ENCODE measurements at regions not wholly inside any gene's neighbourhood (a gene's known extent, or its start where the extent isn't known, plus 50 kb on each side); places are given as distances from the start of the nearest gene placed in this dataset.

DNA sequence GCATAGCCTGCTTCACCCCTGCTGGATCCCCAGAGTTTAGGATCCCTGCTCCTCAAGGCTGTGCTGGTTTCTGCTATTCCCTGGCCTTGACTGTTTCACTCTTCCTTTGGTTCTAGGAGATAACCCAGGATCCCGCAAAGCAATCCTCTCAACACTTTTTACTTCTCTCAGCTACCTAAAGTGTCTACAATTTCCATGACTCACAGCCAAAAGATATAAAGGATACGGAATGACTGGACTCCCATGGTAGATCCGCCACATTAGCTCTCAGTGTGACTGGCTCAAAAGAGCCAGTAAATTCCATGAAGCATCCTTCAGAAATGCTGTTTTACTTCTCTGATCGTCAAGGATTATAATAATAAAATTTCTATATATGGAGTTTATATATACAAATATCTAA, 66.3 kb upstream of the TMEM164 start:
- no peaks in the 10 kb centered on the region for H3K36me3 ChIP-seq
- ATAC-seq = no peak
- H3K27ac ChIP-seq = no peak overlapping the region
- DNase-seq = no peak
- TF ChIP-seq, protein P1, sequence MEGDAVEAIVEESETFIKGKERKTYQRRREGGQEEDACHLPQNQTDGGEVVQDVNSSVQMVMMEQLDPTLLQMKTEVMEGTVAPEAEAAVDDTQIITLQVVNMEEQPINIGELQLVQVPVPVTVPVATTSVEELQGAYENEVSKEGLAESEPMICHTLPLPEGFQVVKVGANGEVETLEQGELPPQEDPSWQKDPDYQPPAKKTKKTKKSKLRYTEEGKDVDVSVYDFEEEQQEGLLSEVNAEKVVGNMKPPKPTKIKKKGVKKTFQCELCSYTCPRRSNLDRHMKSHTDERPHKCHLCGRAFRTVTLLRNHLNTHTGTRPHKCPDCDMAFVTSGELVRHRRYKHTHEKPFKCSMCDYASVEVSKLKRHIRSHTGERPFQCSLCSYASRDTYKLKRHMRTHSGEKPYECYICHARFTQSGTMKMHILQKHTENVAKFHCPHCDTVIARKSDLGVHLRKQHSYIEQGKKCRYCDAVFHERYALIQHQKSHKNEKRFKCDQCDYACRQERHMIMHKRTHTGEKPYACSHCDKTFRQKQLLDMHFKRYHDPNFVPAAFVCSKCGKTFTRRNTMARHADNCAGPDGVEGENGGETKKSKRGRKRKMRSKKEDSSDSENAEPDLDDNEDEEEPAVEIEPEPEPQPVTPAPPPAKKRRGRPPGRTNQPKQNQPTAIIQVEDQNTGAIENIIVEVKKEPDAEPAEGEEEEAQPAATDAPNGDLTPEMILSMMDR (IDR thresholded peaks at IDR 0.05) = no peak
- peaks cover 0 to 35% (median 0%) of the 10 kb centered on the region in 7 donors for H3K27me3 ChIP-seq
- intact Hi-C loops (cut with DNase I) = no loop called here
- no peaks in the 10 kb centered on the region for H3K4me1 ChIP-seq
- no peaks in the 10 kb centered on the region for H3K9me3 ChIP-seq
- no peak overlapping the region for H3K4me3 ChIP-seq
- WGBS, 2 donors = 62 to 68% methylated on average over 4 of the region's 4 CpGs

DNA sequence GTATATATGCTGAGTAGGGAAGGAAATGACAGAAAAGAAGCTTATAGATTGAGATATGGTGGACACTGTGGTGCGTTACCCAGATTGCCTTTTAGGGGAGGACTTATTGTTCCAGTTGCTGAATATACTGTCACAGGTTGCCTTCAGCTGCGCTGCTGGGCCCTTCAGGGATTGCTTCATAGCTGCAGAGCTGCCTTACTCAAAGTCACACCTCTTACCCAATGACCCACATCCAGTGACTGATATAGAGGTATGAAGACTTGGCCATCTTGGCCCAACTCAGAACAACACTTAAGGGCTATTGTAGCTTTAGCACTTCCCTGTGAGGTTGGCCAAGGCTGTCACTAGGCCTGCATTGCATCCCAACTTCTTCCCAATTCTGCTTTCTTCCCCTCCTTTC, 63.4 kb upstream of the TMEM164 start:
- Histone ChIP-seq H3K27ac (no peak overlapping the region), H3K4me3 (no peak overlapping the region), H3K27me3 (peaks cover 0 to 48% (median 0%) of the 10 kb centered on the region in 7 donors), H3K36me3 (no peaks in the 10 kb centered on the region), H3K9me3 (no peaks in the 10 kb centered on the region), H3K4me1 (no peaks in the 10 kb centered on the region)
- intact Hi-C loops (cut with DNase I) = no loop called here
- DNase-seq (no peak), ATAC-seq (peak in 1 of 8 donors; percentile 42)
- TF ChIP-seq, protein P1 (IDR thresholded peaks at IDR 0.05) = no peak
- 87 to 100% methylated on average over 2 of the region's 2 CpGs for whole genome bisulfite sequencing, 2 donors

DNA sequence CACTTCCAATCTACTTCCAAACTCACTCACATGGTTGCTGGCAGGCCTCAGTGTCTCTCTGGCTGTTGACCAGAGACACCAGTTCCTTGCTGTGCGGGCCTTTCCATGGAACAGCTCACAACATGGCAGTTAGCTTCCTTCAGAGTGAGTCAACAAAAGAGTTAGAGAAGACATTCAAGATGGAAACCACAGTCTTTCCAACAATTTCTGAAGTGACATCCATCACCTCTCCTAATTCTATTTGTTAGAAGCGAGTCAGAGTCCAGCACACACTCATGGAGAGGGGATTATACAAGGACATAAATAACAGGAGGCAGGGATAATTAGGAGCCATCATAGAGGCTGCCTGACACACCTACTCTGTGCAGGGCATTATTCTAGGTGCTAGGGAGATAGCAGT, 62.5 kb upstream of the TMEM164 start:
- no peaks in the 10 kb centered on the region for H3K9me3 ChIP-seq
- no peak for ATAC-seq
- H3K4me3 ChIP-seq = no peak overlapping the region
- H3K4me1 ChIP-seq = no peaks in the 10 kb centered on the region
- intact Hi-C loops (cut with DNase I) = no loop called here
- no peaks in the 10 kb centered on the region for H3K36me3 ChIP-seq
- no peak for DNase-seq
- peaks cover 0 to 43% (median 0%) of the 10 kb centered on the region in 7 donors for H3K27me3 ChIP-seq
- no peak overlapping the region for H3K27ac ChIP-seq
- TF ChIP-seq, protein P1 (IDR thresholded peaks at IDR 0.05) = no peak
- 90 to 97% methylated on average over 2 of the region's 2 CpGs for WGBS, 2 donors

DNA sequence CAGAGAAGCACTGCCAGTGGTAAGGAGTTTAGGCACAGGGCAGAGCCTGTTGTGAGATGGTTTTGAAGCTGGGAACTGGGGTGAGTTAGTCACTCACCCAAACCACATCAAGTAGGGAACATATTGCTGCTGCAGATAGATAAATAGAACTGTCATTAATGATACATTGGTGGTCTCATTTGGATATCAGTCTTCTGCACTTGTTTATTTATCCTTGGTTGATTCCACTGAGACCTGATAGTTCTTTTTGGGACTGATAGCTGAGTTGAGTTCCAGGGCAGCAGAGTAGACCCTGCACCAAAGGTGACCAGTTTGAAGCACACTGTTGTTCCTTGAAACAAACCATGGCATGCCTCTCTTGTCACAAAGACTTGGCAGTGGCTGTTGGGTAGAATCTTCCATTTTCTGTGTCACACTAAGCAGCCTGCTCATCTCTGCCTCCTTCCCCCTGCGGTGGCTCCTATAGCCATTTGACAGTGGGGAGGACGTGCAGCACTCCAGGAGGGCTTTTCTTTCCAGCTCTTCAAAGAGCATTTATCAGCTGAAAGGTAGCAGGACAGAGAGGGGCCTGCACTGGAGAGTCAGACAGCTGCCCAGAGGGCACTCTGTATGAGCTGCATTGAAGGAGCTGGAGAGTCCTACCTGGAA, 59.7 kb upstream of the TMEM164 start:
- ATAC-seq (no peak), DNase-seq (no peak)
- Histone ChIP-seq H3K27ac (no peak overlapping the region), H3K4me3 (no peak overlapping the region), H3K4me1 (no peaks in the 10 kb centered on the region), H3K27me3 (peaks cover 0 to 36% (median 0%) of the 10 kb centered on the region in 7 donors), H3K9me3 (no peaks in the 10 kb centered on the region), H3K36me3 (no peaks in the 10 kb centered on the region)
- 82 to 100% methylated on average over 1 to 2 of the region's 2 CpGs for WGBS, 2 donors
- intact Hi-C loops (cut with DNase I) = no loop called here
- TF ChIP-seq, protein P1 (IDR thresholded peaks at IDR 0.05) = no peak
